Hematopoietic multipotent progenitor cell treated with erythropoietin and hydrocortisone succinate and interleukin-3 and kit ligand, for 8 days (in vitro differentiated cells): ENCODE measurements at regions not wholly inside any gene's neighbourhood (a gene's known extent, or its start where the extent isn't known, plus 50 kb on each side); places are given as distances from the start of the nearest gene placed in this dataset.

Experiments
- DNase-seq: peaks from one replicate; pipeline ENCODE4 v3.0.0-alpha.2; 2015

GRCh38 chr5:57575839-57576238, 93.2 kb upstream of the ACTBL2 start:
- no peak for DNase-seq

GRCh38 chr5:57572461-57572860, 89.8 kb upstream of the ACTBL2 start:
- no peak for DNase-seq

- no peak for DNase-seq
Observed at GRCh38 chr5:57569601-57570000, 87.0 kb upstream of the ACTBL2 start.

GRCh38 chr5:57568136-57568535, 85.5 kb upstream of the ACTBL2 start:
- DNase-seq = no peak

- DNase-seq = no peak
Observed at GRCh38 chr5:57566914-57567313, 84.3 kb upstream of the ACTBL2 start.

- DNase-seq = no peak
Observed at GRCh38 chr5:57561231-57561842, 78.7 kb upstream of the ACTBL2 start.

GRCh38 chr5:57559110-57559635, 76.6 kb upstream of the ACTBL2 start:
- no peak for DNase-seq

GRCh38 chr5:57552033-57552432, 69.4 kb upstream of the ACTBL2 start:
- no peak for DNase-seq

- no peak for DNase-seq
Observed at GRCh38 chr5:57551251-57551650, 68.6 kb upstream of the ACTBL2 start.

- no peak for DNase-seq
Observed at GRCh38 chr5:57550132-57550531, 67.5 kb upstream of the ACTBL2 start.

- DNase-seq = no peak
Observed at GRCh38 chr5:57549566-57549965, 67.0 kb upstream of the ACTBL2 start.

GRCh38 chr5:57540823-57541222, 58.2 kb upstream of the ACTBL2 start:
- DNase-seq = no peak

GRCh38 chr5:57539281-57539701, 56.7 kb upstream of the ACTBL2 start:
- DNase-seq = no peak

GRCh38 chr5:57538341-57538955, 55.8 kb upstream of the ACTBL2 start:
- no peak for DNase-seq

- DNase-seq = no peak
Observed at GRCh38 chr5:57537811-57538210, 55.2 kb upstream of the ACTBL2 start.

- DNase-seq = no peak
Observed at GRCh38 chr5:57532513-57533497, 50.2 kb upstream of the ACTBL2 start.
